ENCODE measurements at regions not wholly inside any gene's neighbourhood (a gene's known extent, or its start where the extent isn't known, plus 50 kb on each side); places are given as distances from the start of the nearest gene placed in this dataset.
"Not testable (repeated sequence)": the region's sequence is repeated elsewhere in the genome, so short reads cannot be mapped to it uniquely, and the experiment has no call there.

DNA sequence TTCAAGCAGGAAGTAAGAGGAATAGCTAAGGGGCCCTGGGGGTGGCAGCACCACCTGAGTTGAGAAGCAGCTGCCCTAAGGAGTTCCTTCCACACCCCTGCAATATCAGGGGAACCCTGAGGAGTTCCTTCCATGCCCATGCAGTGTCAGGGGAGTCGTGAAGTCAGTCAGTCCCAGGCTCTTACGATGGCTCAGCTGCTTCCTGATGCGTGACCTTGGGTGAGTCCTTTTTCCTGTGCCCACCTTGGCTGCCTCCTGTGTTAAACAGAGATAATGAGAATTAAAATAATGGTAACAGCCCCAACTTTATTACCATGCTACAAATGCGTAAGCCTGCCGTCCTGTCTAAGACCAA is 181.1 kb downstream of the MIAT start:
- ChIA-PET POLR2A (no interaction called here), CTCF (no interaction called here)
- Mint-ChIP-seq H3K36me3 (ENCODE audit: low read depth) (no peaks in the 10 kb centered on the region), H3K27ac (no peak overlapping the region), H3K9me3 (ENCODE audit: insufficient read depth) (no peaks in the 10 kb centered on the region), H3K4me3 (no peak overlapping the region), H3K4me1 (ENCODE audit: low read depth) (no peaks in the 10 kb centered on the region), H3K27me3 (ENCODE audit: low read depth) (no peaks in the 10 kb centered on the region)
- ATAC-seq (no peak), DNase-seq (no peak)

GRCh38 chr22:26839216-26839615 is 181.8 kb downstream of the MIAT start:
- H3K36me3 Mint-ChIP-seq (ENCODE audit: low read depth): no peaks in the 10 kb centered on the region
- CTCF ChIA-PET: no interaction called here
- peaks cover 3% of the 10 kb centered on the region for H3K27me3 Mint-ChIP-seq (ENCODE audit: low read depth)
- no peaks in the 10 kb centered on the region for H3K4me1 Mint-ChIP-seq (ENCODE audit: low read depth)
- DNase-seq: no peak
- H3K27ac Mint-ChIP-seq: no peak overlapping the region
- H3K9me3 Mint-ChIP-seq (ENCODE audit: insufficient read depth): no peaks in the 10 kb centered on the region
- POLR2A ChIA-PET: no interaction called here
- H3K4me3 Mint-ChIP-seq: no peak overlapping the region
- no peak for ATAC-seq

- CTCF ChIA-PET; DNase-seq; H3K27me3 Mint-ChIP-seq (ENCODE audit: low read depth); H3K9me3 Mint-ChIP-seq (ENCODE audit: insufficient read depth); POLR2A ChIA-PET; H3K27ac Mint-ChIP-seq; H3K4me3 Mint-ChIP-seq; H3K4me1 Mint-ChIP-seq (ENCODE audit: low read depth); ATAC-seq; H3K36me3 Mint-ChIP-seq (ENCODE audit: low read depth): not testable (repeated sequence)
Measured at GRCh38 chr22:26840770-26841169, 183.4 kb downstream of the MIAT start.

- no peaks in the 10 kb centered on the region for H3K36me3 Mint-ChIP-seq (ENCODE audit: low read depth)
- CTCF ChIA-PET: no interaction called here
- no peak for ATAC-seq
- DNase-seq: no peak
- no peak overlapping the region for H3K27ac Mint-ChIP-seq
- no peaks in the 10 kb centered on the region for H3K9me3 Mint-ChIP-seq (ENCODE audit: insufficient read depth)
- H3K4me3 Mint-ChIP-seq: no peak overlapping the region
- POLR2A ChIA-PET: no interaction called here
- peaks cover 20% of the 10 kb centered on the region for H3K4me1 Mint-ChIP-seq (ENCODE audit: low read depth)
- H3K27me3 Mint-ChIP-seq (ENCODE audit: low read depth): peaks cover 4% of the 10 kb centered on the region
Measured at GRCh38 chr22:26842103-26842502, 184.7 kb downstream of the MIAT start.

GRCh38 chr22:26845021-26845743 is 187.8 kb downstream of the MIAT start:
- Mint-ChIP-seq H3K4me1 (ENCODE audit: low read depth) (peaks cover 24% of the 10 kb centered on the region), H3K36me3 (ENCODE audit: low read depth) (no peaks in the 10 kb centered on the region), H3K4me3 (no peak overlapping the region), H3K27me3 (ENCODE audit: low read depth) (peaks cover 4% of the 10 kb centered on the region), H3K9me3 (ENCODE audit: insufficient read depth) (no peaks in the 10 kb centered on the region), H3K27ac (no peak overlapping the region)
- no peak for ATAC-seq
- ChIA-PET POLR2A (no interaction called here), CTCF (no interaction called here)
- DNase-seq: no peak

- POLR2A ChIA-PET: no interaction called here
- H3K27me3 Mint-ChIP-seq (ENCODE audit: low read depth): peaks cover 4% of the 10 kb centered on the region
- H3K36me3 Mint-ChIP-seq (ENCODE audit: low read depth): no peaks in the 10 kb centered on the region
- H3K4me1 Mint-ChIP-seq (ENCODE audit: low read depth): peaks cover 24% of the 10 kb centered on the region
- CTCF ChIA-PET: no interaction called here
- ATAC-seq (no peak), DNase-seq (no peak)
- no peak overlapping the region for H3K4me3 Mint-ChIP-seq
- H3K27ac Mint-ChIP-seq: no peak overlapping the region
- no peaks in the 10 kb centered on the region for H3K9me3 Mint-ChIP-seq (ENCODE audit: insufficient read depth)
Measured at GRCh38 chr22:26846076-26846475, 188.7 kb downstream of the MIAT start.

- peak; percentile 47 for DNase-seq
- H3K4me1 Mint-ChIP-seq (ENCODE audit: low read depth): peaks cover 24% of the 10 kb centered on the region
- POLR2A ChIA-PET: no interaction called here
- no peaks in the 10 kb centered on the region for H3K36me3 Mint-ChIP-seq (ENCODE audit: low read depth)
- CTCF ChIA-PET: no interaction called here
- no peak for ATAC-seq
- H3K27me3 Mint-ChIP-seq (ENCODE audit: low read depth): peaks cover 4% of the 10 kb centered on the region
- H3K4me3 Mint-ChIP-seq: no peak overlapping the region
- H3K27ac Mint-ChIP-seq: peak overlapping the region; percentile 32
- no peaks in the 10 kb centered on the region for H3K9me3 Mint-ChIP-seq (ENCODE audit: insufficient read depth)
Measured at GRCh38 chr22:26846645-26847044, 189.3 kb downstream of the MIAT start.

GRCh38 chr22:26847046-26847445 is 189.7 kb downstream of the MIAT start:
- ATAC-seq (no peak), DNase-seq (no peak)
- Mint-ChIP-seq H3K27me3 (ENCODE audit: low read depth) (peaks cover 4% of the 10 kb centered on the region), H3K36me3 (ENCODE audit: low read depth) (no peaks in the 10 kb centered on the region), H3K4me1 (ENCODE audit: low read depth) (peaks cover 24% of the 10 kb centered on the region), H3K27ac (no peak overlapping the region), H3K4me3 (no peak overlapping the region), H3K9me3 (ENCODE audit: insufficient read depth) (no peaks in the 10 kb centered on the region)
- CTCF ChIA-PET: no interaction called here
- POLR2A ChIA-PET: no interaction called here

GRCh38 chr22:26847816-26848215 is 190.4 kb downstream of the MIAT start:
- ChIA-PET POLR2A (no interaction called here), CTCF (no interaction called here)
- Mint-ChIP-seq H3K9me3 (ENCODE audit: insufficient read depth) (no peaks in the 10 kb centered on the region), H3K4me3 (no peak overlapping the region), H3K4me1 (ENCODE audit: low read depth) (peaks cover 24% of the 10 kb centered on the region), H3K27me3 (ENCODE audit: low read depth) (peaks cover 4% of the 10 kb centered on the region), H3K36me3 (ENCODE audit: low read depth) (no peaks in the 10 kb centered on the region), H3K27ac (no peak overlapping the region)
- DNase-seq (no peak), ATAC-seq (no peak)

DNA sequence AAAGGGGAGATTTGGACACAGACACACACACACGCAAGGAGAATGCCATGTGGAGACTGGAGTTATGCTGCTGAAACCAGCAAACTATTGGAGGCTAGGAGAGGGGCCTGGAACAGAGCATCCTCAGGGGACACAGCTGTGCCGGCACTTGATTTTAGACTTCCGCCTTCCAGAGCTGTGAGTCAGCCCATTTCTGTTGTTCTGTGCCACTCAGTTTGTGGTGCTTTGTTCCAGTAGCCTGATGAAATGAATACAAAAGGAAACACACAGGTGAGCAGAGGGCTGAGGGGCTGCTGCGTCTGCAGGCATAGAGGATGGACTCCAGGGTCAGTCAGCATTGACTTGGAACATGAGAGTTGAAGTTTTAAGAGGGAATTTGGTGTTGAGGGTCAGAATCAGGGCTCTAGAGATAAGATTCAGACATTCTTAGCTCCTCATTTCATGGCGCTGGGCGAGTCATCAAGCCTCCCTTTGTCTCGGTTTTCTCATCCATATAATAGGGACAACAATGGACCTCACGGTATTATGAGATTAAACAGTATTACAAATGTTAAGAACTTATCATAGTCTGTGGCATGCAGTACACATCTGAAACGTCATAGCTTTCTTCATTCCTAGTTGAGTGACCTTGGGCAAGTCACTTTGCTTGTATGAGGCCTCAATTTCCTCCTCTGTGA is 191.0 kb downstream of the MIAT start:
- POLR2A ChIA-PET: interaction anchor here (0.6 kb wide), 1 partner anchor 1589 kb away, joined by 3 read pairs; no protein-coding TSS in a partner anchor
- CTCF ChIA-PET: no interaction called here
- DNase-seq: no peak

GRCh38 chr22:26849575-26849974 is 192.2 kb downstream of the MIAT start:
- ATAC-seq (no peak), DNase-seq (no peak)
- ChIA-PET POLR2A (no interaction called here), CTCF (no interaction called here)
- H3K27ac Mint-ChIP-seq: no peak overlapping the region
- peaks cover 24% of the 10 kb centered on the region for H3K4me1 Mint-ChIP-seq (ENCODE audit: low read depth)
- H3K27me3 Mint-ChIP-seq (ENCODE audit: low read depth): peaks cover 2% of the 10 kb centered on the region
- H3K4me3 Mint-ChIP-seq: no peak overlapping the region
- H3K36me3 Mint-ChIP-seq (ENCODE audit: low read depth): no peaks in the 10 kb centered on the region
- no peaks in the 10 kb centered on the region for H3K9me3 Mint-ChIP-seq (ENCODE audit: insufficient read depth)

More for the DNA sequence above, 191.0 kb downstream of the MIAT start:
- Mint-ChIP-seq H3K27me3 (ENCODE audit: low read depth) (peaks cover 4% of the 10 kb centered on the region), H3K9me3 (ENCODE audit: insufficient read depth) (no peaks in the 10 kb centered on the region), H3K27ac (no peak overlapping the region), H3K4me3 (no peak overlapping the region), H3K36me3 (ENCODE audit: low read depth) (no peaks in the 10 kb centered on the region), H3K4me1 (ENCODE audit: low read depth) (peaks cover 24% of the 10 kb centered on the region)
- ATAC-seq: no peak

GRCh38 chr22:26851125-26851524 is 193.7 kb downstream of the MIAT start:
- no peaks in the 10 kb centered on the region for H3K36me3 Mint-ChIP-seq (ENCODE audit: low read depth)
- H3K4me1 Mint-ChIP-seq (ENCODE audit: low read depth): peaks cover 13% of the 10 kb centered on the region
- H3K4me3 Mint-ChIP-seq: no peak overlapping the region
- H3K27ac Mint-ChIP-seq: no peak overlapping the region
- CTCF ChIA-PET: no interaction called here
- no peaks in the 10 kb centered on the region for H3K9me3 Mint-ChIP-seq (ENCODE audit: insufficient read depth)
- ATAC-seq (no peak), DNase-seq (no peak)
- H3K27me3 Mint-ChIP-seq (ENCODE audit: low read depth): no peaks in the 10 kb centered on the region
- POLR2A ChIA-PET: no interaction called here

DNA sequence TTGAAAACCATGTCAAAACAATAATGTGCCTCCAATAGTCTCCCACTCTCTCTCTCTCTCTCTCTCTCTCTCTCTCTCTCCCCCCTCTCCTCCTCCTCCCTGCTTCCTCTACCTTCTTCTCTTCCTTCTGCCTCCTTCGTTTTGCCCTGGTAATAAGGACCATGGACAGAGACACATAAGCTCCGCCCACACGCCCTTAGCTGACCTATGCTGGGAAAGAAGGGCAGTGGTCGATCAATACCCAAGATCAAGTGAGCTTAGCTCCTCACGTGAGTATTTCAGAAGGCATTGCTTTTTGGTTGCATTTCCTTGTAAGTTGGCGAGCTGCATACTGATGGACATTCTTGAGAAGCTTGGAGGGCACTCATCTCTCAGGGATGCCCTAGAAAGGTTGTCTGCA is 194.8 kb downstream of the MIAT start:
- peaks cover 3% of the 10 kb centered on the region for H3K4me1 Mint-ChIP-seq (ENCODE audit: low read depth)
- POLR2A ChIA-PET: no interaction called here
- H3K27ac Mint-ChIP-seq: no peak overlapping the region
- no peak overlapping the region for H3K4me3 Mint-ChIP-seq
- no peaks in the 10 kb centered on the region for H3K36me3 Mint-ChIP-seq (ENCODE audit: low read depth)
- no peak for DNase-seq
- no peak for ATAC-seq
- CTCF ChIA-PET: no interaction called here
- no peaks in the 10 kb centered on the region for H3K9me3 Mint-ChIP-seq (ENCODE audit: insufficient read depth)
- H3K27me3 Mint-ChIP-seq (ENCODE audit: low read depth): no peaks in the 10 kb centered on the region
